IMR-90 (cell line): ENCODE measurements at regions not wholly inside any gene's neighbourhood (a gene's known extent, or its start where the extent isn't known, plus 50 kb on each side); places are given as distances from the start of the nearest gene placed in this dataset.

Source experiments
- ATAC-seq: fragments of 200-7000 bp; cut with Tn5 transposase; 2 replicates; pipeline ENCODE4 v1.9.1; 2020; ENCODE audit warnings: low read depth, mild to moderate bottlenecking, moderate library complexity
- BruUV-seq: library from RNA; stranded (reverse); fragments of 400-500 nt; replicated peaks from 2 replicates; lab custom pipeline; 2021; lab: Mats Ljungman, UMichigan
- CTCF ChIA-PET: fragments of 300-600 bp; formaldehyde crosslinking; extraction: SDS; loops from one replicate; lab custom pipeline; 2021; ENCODE audit warnings: antibody characterized with exemption; lab: Yijun Ruan, JAX
- POLR2A ChIA-PET: fragments of 300-600 bp; sonication (Branson Sonifier 250); formaldehyde crosslinking; loops from one replicate; lab custom pipeline; 2022; ENCODE audit warnings: antibody characterized with exemption; ENCODE audit not compliant: unreplicated experiment; lab: Charles Lee
- DNase-seq: peaks from one replicate; pipeline ENCODE4 v3.0.0; 2013
- H2AFZ ChIP-seq: replicated peaks from 2 replicates; pipeline ENCODE3; 2013; ENCODE audit warnings: low read length, mild to moderate bottlenecking; ENCODE audit not compliant: poor library complexity
- H2AK5ac ChIP-seq: 2 replicates; pipeline ENCODE4 v1.6.1; 2013; ENCODE audit warnings: low read depth, low read length, inconsistent platforms
- H2AK9ac ChIP-seq: replicated peaks from 2 replicates; pipeline ENCODE3; 2013; ENCODE audit warnings: mild to moderate bottlenecking, low read depth, low read length, moderate library complexity; ENCODE audit not compliant: poor library complexity
- H2BK120ac ChIP-seq: 2 replicates; pipeline ENCODE4 v1.6.1; 2013; ENCODE audit warnings: low read depth, low read length, inconsistent platforms
- H2BK15ac ChIP-seq: 3 replicates; pipeline ENCODE4 v1.6.1; 2013; ENCODE audit warnings: low read depth, low read length, inconsistent platforms
- H2BK20ac ChIP-seq: 2 replicates; pipeline ENCODE4 v1.6.1; 2013; ENCODE audit warnings: low read depth, mild to moderate bottlenecking, inconsistent platforms, low read length, moderate library complexity
- H2BK5ac ChIP-seq: 2 replicates; pipeline ENCODE4 v1.6.1; 2013; ENCODE audit warnings: mild to moderate bottlenecking, low read depth, low read length, inconsistent platforms; ENCODE audit not compliant: poor library complexity, severe bottlenecking
- H3K14ac ChIP-seq: replicated peaks from 2 replicates; pipeline ENCODE4 v1.6.1; 2013; ENCODE audit warnings: low read depth, low read length, inconsistent platforms
- H3K18ac ChIP-seq: 2 replicates; pipeline ENCODE4 v1.6.1; 2013; ENCODE audit warnings: low read depth, low read length, control low read depth
- H3K23ac ChIP-seq: 2 replicates; pipeline ENCODE4 v1.6.1; 2013; ENCODE audit warnings: low read depth, low read length, inconsistent platforms
- H3K27ac ChIP-seq: 2 replicates; pipeline ENCODE4 v1.5.1; 2013; ENCODE audit warnings: mild to moderate bottlenecking, control low read depth, low read length; ENCODE audit not compliant: insufficient read depth
- H3K27me3 ChIP-seq: 2 replicates; pipeline ENCODE4 v1.6.1; 2013; ENCODE audit warnings: low read length; ENCODE audit not compliant: control insufficient read depth, insufficient read depth
- H3K36me3 ChIP-seq: 2 replicates; pipeline ENCODE4 v1.6.1; 2013; ENCODE audit warnings: low read length, mixed read lengths; ENCODE audit not compliant: control insufficient read depth, insufficient read depth
- H3K4ac ChIP-seq: 2 replicates; pipeline ENCODE4 v1.6.1; 2013; ENCODE audit warnings: low read depth, low read length, inconsistent platforms
- H3K4me1 ChIP-seq: 2 replicates; pipeline ENCODE4 v1.6.1; 2013; ENCODE audit warnings: low read length, mixed read lengths; ENCODE audit not compliant: control insufficient read depth, insufficient read depth
- H3K4me2 ChIP-seq: 2 replicates; pipeline ENCODE4 v1.6.1; 2013; ENCODE audit warnings: low read depth, mild to moderate bottlenecking, control low read depth, low read length, moderate library complexity
- H3K4me3 ChIP-seq: 2 replicates; pipeline ENCODE4 v1.5.1; 2013; ENCODE audit warnings: low read depth, mild to moderate bottlenecking, control low read depth, low read length, moderate library complexity; ENCODE audit not compliant: insufficient read depth
- H3K56ac ChIP-seq: 2 replicates; pipeline ENCODE4 v1.6.1; 2013; ENCODE audit warnings: low read length, inconsistent platforms; ENCODE audit not compliant: insufficient read depth; ENCODE audit errors: extremely low read depth
- H3K79me1 ChIP-seq, 2 experiments: 2 replicates each; pipeline ENCODE4 v1.6.1; 2013; ENCODE audit warnings: low read length in 2 of 2, inconsistent platforms in 1 of 2, low read depth in 1 of 2
- H3K9ac ChIP-seq: 2 replicates; pipeline ENCODE4 v1.6.1; 2013; ENCODE audit warnings: low read depth, low read length, control low read depth
- H3K9me1 ChIP-seq: 2 replicates; pipeline ENCODE4 v1.6.1; 2013; ENCODE audit warnings: low read length, inconsistent platforms; ENCODE audit not compliant: insufficient read depth
- H3K9me3 ChIP-seq: 2 replicates; pipeline ENCODE4 v1.6.1; 2013; ENCODE audit warnings: low read length; ENCODE audit not compliant: control insufficient read depth, insufficient read depth
- H4K20me1 ChIP-seq: 2 replicates; pipeline ENCODE4 v1.6.1; 2013; ENCODE audit warnings: low read length, inconsistent platforms; ENCODE audit not compliant: insufficient read depth
- H4K5ac ChIP-seq: 2 replicates; pipeline ENCODE4 v1.6.1; 2013; ENCODE audit warnings: mild to moderate bottlenecking, low read depth, low read length, control low read depth
- H4K8ac ChIP-seq, 2 experiments: 2 replicates each; pipeline ENCODE4 v1.6.1; 2013; ENCODE audit warnings: low read depth in 2 of 2, low read length in 2 of 2, control low read depth in 1 of 2, inconsistent platforms in 1 of 2
- H4K91ac ChIP-seq: 2 replicates; pipeline ENCODE4 v1.6.1; 2013; ENCODE audit warnings: low read depth, low read length, inconsistent platforms; ENCODE audit not compliant: insufficient read depth
- BHLHE40 ChIP-seq: fragments of 150-350 bp; IDR thresholded peaks from 2 replicates; pipeline ENCODE4 v1.6.1; 2016; ENCODE audit warnings: mild to moderate bottlenecking, low read depth, low read length
- CEBPB ChIP-seq: IDR thresholded peaks from 2 replicates; pipeline ENCODE4 v1.6.1; 2012; ENCODE audit warnings: low read depth, low read length, improper control_type of control experiment
- CHD1 ChIP-seq: IDR thresholded peaks from 2 replicates; pipeline ENCODE4 v1.6.1; 2012; ENCODE audit warnings: low read depth, low read length, improper control_type of control experiment
- CTCF ChIP-seq: conservative IDR thresholded peaks from 2 replicates; pipeline ENCODE4 v1.5.1; 2012; ENCODE audit warnings: mild to moderate bottlenecking, low read depth, low read length, improper control_type of control experiment
- ELK1 ChIP-seq: fragments of 150-350 bp; IDR thresholded peaks from 2 replicates; pipeline ENCODE4 v1.6.1; 2016; ENCODE audit warnings: low read depth, mild to moderate bottlenecking, low read length, moderate library complexity, borderline replicate concordance
- FOS ChIP-seq: fragments of 150-350 bp; IDR thresholded peaks from 2 replicates; pipeline ENCODE4 v1.6.1; 2016; ENCODE audit warnings: low read depth, low read length
- MAFK ChIP-seq: IDR thresholded peaks from 2 replicates; pipeline ENCODE4 v1.6.1; 2012; ENCODE audit warnings: low read depth, low read length, improper control_type of control experiment
- MAZ ChIP-seq: IDR thresholded peaks from 2 replicates; pipeline ENCODE4 v1.6.1; 2012; ENCODE audit warnings: low read depth, mild to moderate bottlenecking, low read length, improper control_type of control experiment, moderate library complexity, borderline replicate concordance
- MXI1 ChIP-seq: IDR thresholded peaks from 2 replicates; pipeline ENCODE4 v1.6.1; 2012; ENCODE audit warnings: low read depth, mild to moderate bottlenecking, low read length, moderate library complexity, borderline replicate concordance
- NFE2L2 ChIP-seq: fragments of 150-350 bp; IDR thresholded peaks from 2 replicates; pipeline ENCODE4 v1.6.1; 2016; ENCODE audit warnings: low read depth, mild to moderate bottlenecking, low read length
- POLR2A ChIP-seq: IDR thresholded peaks from 2 replicates; pipeline ENCODE4 v1.6.1; 2012; ENCODE audit warnings: mild to moderate bottlenecking, low read depth, low read length
- RAD21 ChIP-seq: IDR thresholded peaks from 2 replicates; pipeline ENCODE4 v1.6.1; 2012; ENCODE audit warnings: low read length, improper control_type of control experiment
- RCOR1 ChIP-seq: IDR thresholded peaks from 2 replicates; pipeline ENCODE4 v1.6.1; 2012; ENCODE audit warnings: mild to moderate bottlenecking, low read length, improper control_type of control experiment; ENCODE audit not compliant: insufficient replicate concordance
- RFX5 ChIP-seq: IDR thresholded peaks from 2 replicates; pipeline ENCODE4 v1.8.0; 2012; ENCODE audit warnings: low read depth, mild to moderate bottlenecking, low read length, moderate library complexity
- SMC3 ChIP-seq: fragments of 150-350 bp; IDR thresholded peaks from 2 replicates; pipeline ENCODE4 v1.6.1; 2016; ENCODE audit warnings: low read depth, mild to moderate bottlenecking, antibody characterized with exemption, low read length, moderate library complexity
- USF2 ChIP-seq: fragments of 150-350 bp; IDR thresholded peaks from 2 replicates; pipeline ENCODE4 v1.6.1; 2017; ENCODE audit warnings: mild to moderate bottlenecking, antibody characterized with exemption, low read length, low read depth
- WGBS, 2 experiments: methylation state at CpG; one replicate each; pipeline versions ENCODE4 v1.1.5 to v1.1.7; 2013; ENCODE audit warnings: missing lambda C conversion rate in 2 of 2; ENCODE audit not compliant: insufficient read length in 1 of 2; ENCODE audit errors: extremely low coverage in 2 of 2; 5-methylcytosine and 5-hydroxymethylcytosine counted together
- dilution Hi-C: fragments of 300-500 bp; cut with HindIII; formaldehyde crosslinking; loops from one replicate; pipeline ENCODE4 v1.14.3; 2018; ENCODE audit warnings: low sequenced_read_pairs; ENCODE audit not compliant: unreplicated experiment
- in situ Hi-C: fragments of 300-500 bp; cut with MboI; formaldehyde crosslinking; loops from 3 replicates; pipeline ENCODE4 v1.14.3; 2019; ENCODE audit warnings: low sequenced_read_pairs, inconsistent platforms, mixed read lengths
- intact Hi-C: fragments of 100-400 bp; cut with micrococcal nuclease; formaldehyde crosslinking; loops from 2 replicates; pipeline ENCODE4 v1.10.0; 2022

GRCh38 chr3:157872902-157873301, 233.3 kb downstream of the SHOX2 start:
- Histone ChIP-seq H3K4ac (no peak overlapping the region), H3K27me3 (no peaks in the 10 kb centered on the region; the same call in 1 of the 2 replicates), H3K4me2 (no peak overlapping the region), H2AK9ac (no peak overlapping the region), H2BK5ac (no peak overlapping the region), H3K14ac (no peak overlapping the region), H2AK5ac (no peak overlapping the region), H3K23ac (no peak overlapping the region), H2AFZ (no peak overlapping the region), H3K56ac (no peak overlapping the region), H4K5ac (no peak overlapping the region), H3K27ac (no peak overlapping the region), H3K9ac (no peak overlapping the region), H3K79me1 (no peaks in the 10 kb centered on the region), H3K4me3 (no peak overlapping the region), H3K18ac (no peak overlapping the region), H2BK20ac (no peak overlapping the region), H3K9me1 (no peaks in the 10 kb centered on the region), H3K9me3 (peaks cover 2% of the 10 kb centered on the region; the same call in 1 of the 2 replicates), H4K8ac (no peak overlapping the region), H2BK15ac (no peak overlapping the region), H3K4me1 (no peaks in the 10 kb centered on the region), H4K20me1 (no peaks in the 10 kb centered on the region), H2BK120ac (no peak overlapping the region), H3K36me3 (no peaks in the 10 kb centered on the region), H4K91ac (no peak overlapping the region)
- no TSS peak for BruUV-seq
- ATAC-seq: no peak
- no CpG with 5 or more reads among the region's 1 CpG for WGBS, 2 experiments
- in situ Hi-C loops (no loop called here), dilution Hi-C loops (no loop called here), intact Hi-C loops (no loop called here)
- no peak for DNase-seq
- TF ChIP-seq SMC3 (no peak), ELK1 (no peak), MAZ (no peak), POLR2A (no peak), RAD21 (no peak), CEBPB (no peak), FOS (no peak), NFE2L2 (no peak), RFX5 (no peak), MXI1 (no peak), CHD1 (no peak), CTCF (no peak), MAFK (no peak), RCOR1 (no peak), USF2 (no peak), BHLHE40 (no peak)
- CTCF ChIA-PET: no interaction called here
- POLR2A ChIA-PET: no interaction called here
